MM.1S (cell line): ENCODE measurements at regions not wholly inside any gene's neighbourhood (a gene's known extent, or its start where the extent isn't known, plus 50 kb on each side); places are given as distances from the start of the nearest gene placed in this dataset.

Experiments used
- DNase-seq: peaks from one replicate; pipeline ENCODE4 v3.0.0-alpha.2; 2015
- H2AFZ ChIP-seq: fragments of 300-600 bp; sonication (generic); 2 replicates; pipeline ENCODE4 v1.6.0; 2016; ENCODE audit warnings: antibody characterized with exemption, low read length
- H3F3A ChIP-seq: fragments of 300-600 bp; sonication (generic); 2 replicates; pipeline ENCODE4 v1.6.1; 2016; ENCODE audit warnings: mild to moderate bottlenecking, antibody characterized with exemption, low read length, moderate library complexity, mixed read lengths; ENCODE audit not compliant: insufficient read depth
- H3K27ac ChIP-seq: fragments of 300-600 bp; sonication (generic); 2 replicates; pipeline ENCODE4 v1.5.1; 2016; ENCODE audit warnings: mild to moderate bottlenecking, low read length
- H3K27me3 ChIP-seq: fragments of 300-600 bp; sonication (generic); replicated peaks from 2 replicates; pipeline ENCODE4 v1.6.0; 2016; ENCODE audit warnings: low read length; ENCODE audit not compliant: insufficient read depth
- H3K36me3 ChIP-seq: fragments of 300-600 bp; sonication (generic); replicated peaks from 2 replicates; pipeline ENCODE4 v1.6.1; 2016; ENCODE audit warnings: mild to moderate bottlenecking, low read length, mixed read lengths; ENCODE audit not compliant: insufficient read depth
- H3K4me1 ChIP-seq: fragments of 300-600 bp; sonication (generic); 2 replicates; pipeline ENCODE4 v1.6.1; 2016; ENCODE audit warnings: low read length, mixed read lengths
- H3K4me2 ChIP-seq: fragments of 300-600 bp; sonication (generic); 2 replicates; pipeline ENCODE4 v1.6.0; 2016; ENCODE audit warnings: low read depth, low read length
- H3K4me3 ChIP-seq: fragments of 300-600 bp; sonication (generic); 2 replicates; pipeline ENCODE4 v1.5.1; 2016; ENCODE audit warnings: low read length, mixed read lengths
- H3K79me2 ChIP-seq: fragments of 300-600 bp; sonication (generic); 2 replicates; pipeline ENCODE4 v1.6.1; 2016; ENCODE audit warnings: mixed run types, low read length, mixed read lengths
- H3K9ac ChIP-seq: fragments of 300-600 bp; sonication (generic); 2 replicates; pipeline ENCODE4 v1.6.1; 2016; ENCODE audit warnings: low read length, mixed read lengths
- H3K9me2 ChIP-seq: fragments of 300-600 bp; sonication (generic); replicated peaks from 2 replicates; pipeline ENCODE4 v1.6.1; 2016; ENCODE audit warnings: mild to moderate bottlenecking, low read length, mixed read lengths; ENCODE audit not compliant: insufficient read depth
- H3K9me3 ChIP-seq: fragments of 300-600 bp; sonication (generic); replicated peaks from 2 replicates; pipeline ENCODE4 v1.6.1; 2016; ENCODE audit warnings: mild to moderate bottlenecking, low read length, mixed read lengths; ENCODE audit not compliant: insufficient read depth
- H4K20me1 ChIP-seq: fragments of 300-600 bp; sonication (generic); 2 replicates; pipeline ENCODE4 v1.6.1; 2016; ENCODE audit warnings: mild to moderate bottlenecking, low read length, moderate library complexity, mixed read lengths; ENCODE audit not compliant: insufficient read depth
- CTCF ChIP-seq: fragments of 300-600 bp; sonication (generic); IDR thresholded peaks from 2 replicates; pipeline ENCODE4 v1.5.1; 2016; ENCODE audit warnings: antibody characterized with exemption, low read length, mixed read lengths
- EZH2 ChIP-seq: fragments of 300-600 bp; sonication (generic); optimal IDR thresholded peaks from 2 replicates; pipeline ENCODE3; 2017; ENCODE audit warnings: low read depth, mild to moderate bottlenecking, antibody characterized with exemption, low read length, mixed read lengths
- EZH2phosphoT487 ChIP-seq: fragments of 300-600 bp; sonication (generic); IDR thresholded peaks from 2 replicates; pipeline ENCODE4 v1.6.1; 2018; ENCODE audit warnings: antibody characterized with exemption, low read length

GRCh38 chr16:73323880-73324279, 276.0 kb upstream of the ZFHX3 start:
- no peaks in the 10 kb centered on the region for H3K9me3 ChIP-seq
- H3K36me3 ChIP-seq, result no peaks in the 10 kb centered on the region
- no peak overlapping the region for H3K9ac ChIP-seq
- H3K27ac ChIP-seq, result no peak overlapping the region
- DNase-seq, result no peak
- H3K9me2 ChIP-seq, result no peaks in the 10 kb centered on the region
- TF ChIP-seq EZH2phosphoT487, result no peak
- no peak for TF ChIP-seq EZH2
- TF ChIP-seq CTCF, result no peak
- no peaks in the 10 kb centered on the region for H4K20me1 ChIP-seq
- no peak overlapping the region for H3K4me3 ChIP-seq
- H3F3A ChIP-seq, result no peaks in the 10 kb centered on the region
- no peaks in the 10 kb centered on the region for H3K4me1 ChIP-seq
- no peaks in the 10 kb centered on the region for H3K79me2 ChIP-seq
- no peak overlapping the region for H3K4me2 ChIP-seq
- H3K27me3 ChIP-seq, result no peaks in the 10 kb centered on the region
- no peak overlapping the region for H2AFZ ChIP-seq

- H3K9me3 ChIP-seq, result no peaks in the 10 kb centered on the region
- no peak overlapping the region for H3K4me3 ChIP-seq
- no peaks in the 10 kb centered on the region for H3F3A ChIP-seq
- no peaks in the 10 kb centered on the region for H3K27me3 ChIP-seq
- no peaks in the 10 kb centered on the region for H3K4me1 ChIP-seq
- no peak overlapping the region for H3K4me2 ChIP-seq
- H3K79me2 ChIP-seq, result no peaks in the 10 kb centered on the region
- H3K9ac ChIP-seq, result no peak overlapping the region
- H3K27ac ChIP-seq, result no peak overlapping the region
- H3K9me2 ChIP-seq, result no peaks in the 10 kb centered on the region
- no peaks in the 10 kb centered on the region for H3K36me3 ChIP-seq
- H2AFZ ChIP-seq, result no peak overlapping the region
- no peak for DNase-seq
- H4K20me1 ChIP-seq, result no peaks in the 10 kb centered on the region
- no peak for TF ChIP-seq EZH2
- TF ChIP-seq CTCF, result no peak
- no peak for TF ChIP-seq EZH2phosphoT487
Measured at GRCh38 chr16:73322856-73323255, 274.9 kb upstream of the ZFHX3 start.

- Histone ChIP-seq H3K27me3 (no peaks in the 10 kb centered on the region), H2AFZ (no peak overlapping the region)
Measured at GRCh38 chr16:73321853-73322252, 273.9 kb upstream of the ZFHX3 start.

More at GRCh38 chr16:73321853-73322252, 273.9 kb upstream of the ZFHX3 start:
- no peaks in the 10 kb centered on the region for H3K9me3 ChIP-seq
- no peaks in the 10 kb centered on the region for H3K4me1 ChIP-seq
- no peaks in the 10 kb centered on the region for H3K36me3 ChIP-seq
- no peaks in the 10 kb centered on the region for H3F3A ChIP-seq
- H3K4me3 ChIP-seq, result no peak overlapping the region
- no peak overlapping the region for H3K9ac ChIP-seq
- H3K79me2 ChIP-seq, result no peaks in the 10 kb centered on the region
- TF ChIP-seq CTCF (no peak), EZH2phosphoT487 (no peak), EZH2 (no peak)
- H3K27ac ChIP-seq, result no peak overlapping the region
- H3K4me2 ChIP-seq, result no peak overlapping the region
- no peaks in the 10 kb centered on the region for H3K9me2 ChIP-seq
- no peaks in the 10 kb centered on the region for H4K20me1 ChIP-seq
- no peak for DNase-seq
